HG02840 (cell line): ENCODE measurements at regions not wholly inside any gene's neighbourhood (a gene's known extent, or its start where the extent isn't known, plus 50 kb on each side); places are given as distances from the start of the nearest gene placed in this dataset.

Experiments
- ATAC-seq: cut with Tn5 transposase; IDR thresholded peaks from one replicate; pipeline ENCODE4 v1.9.1; 2021; ENCODE audit warnings: mild to moderate bottlenecking, moderate library complexity, moderate number of reproducible peaks; ENCODE audit not compliant: unreplicated experiment, low FRiP score

DNA sequence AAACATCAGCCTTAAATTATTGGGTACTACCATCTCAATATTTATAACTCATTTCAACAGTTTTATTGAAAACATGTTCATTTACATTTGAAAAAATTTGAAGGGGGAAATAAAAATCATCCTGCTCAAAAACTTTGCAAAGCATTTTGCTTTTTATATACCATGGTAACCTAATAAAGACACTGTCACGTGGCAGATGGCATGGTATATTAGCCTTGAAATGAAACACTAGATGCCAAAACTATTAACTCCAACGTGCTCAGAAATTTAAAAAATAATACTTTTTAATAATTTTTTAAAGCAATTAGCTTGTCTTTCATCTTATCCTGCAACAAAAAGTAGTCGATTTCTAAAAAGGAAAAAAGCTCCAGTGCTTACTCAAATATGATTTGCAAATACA is 88.6 kb upstream of the NFIB start:
- no peak for ATAC-seq

DNA sequence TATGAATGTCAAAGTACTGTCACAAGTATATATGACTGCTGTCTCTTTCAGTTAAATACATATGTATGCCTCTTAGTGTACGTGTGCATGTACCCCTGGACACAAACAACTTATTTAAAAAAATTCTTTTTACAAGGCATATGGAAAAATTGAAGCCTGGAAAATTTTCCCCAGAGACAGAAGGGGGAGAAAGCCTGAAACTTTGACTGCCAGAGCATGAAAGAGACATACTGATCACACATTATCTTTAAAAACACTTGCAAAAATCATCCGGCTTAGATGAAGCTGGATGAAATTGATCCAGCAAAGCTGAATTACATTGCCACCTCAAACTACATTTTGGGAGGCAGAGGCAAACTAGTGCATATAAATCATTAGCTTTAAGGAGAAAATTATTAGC is 88.0 kb upstream of the NFIB start:
- no peak for ATAC-seq

DNA sequence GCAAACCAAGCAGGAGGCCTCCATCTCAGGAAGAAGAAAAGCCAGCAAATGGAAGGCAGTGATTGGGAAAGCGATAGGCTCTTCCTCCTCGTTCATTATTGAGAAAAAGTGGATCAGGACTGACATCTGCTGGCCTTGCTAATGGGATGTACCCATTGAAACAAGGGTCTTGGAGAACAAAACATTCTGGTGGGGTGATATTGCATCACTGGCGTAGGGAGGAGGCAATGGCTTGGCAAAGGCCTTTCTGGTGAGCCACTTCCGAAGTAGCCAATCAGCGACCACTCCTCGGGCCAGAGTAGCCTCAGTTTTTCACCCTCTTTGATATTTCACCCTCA is 86.7 kb upstream of the NFIB start:
- ATAC-seq, result no peak

DNA sequence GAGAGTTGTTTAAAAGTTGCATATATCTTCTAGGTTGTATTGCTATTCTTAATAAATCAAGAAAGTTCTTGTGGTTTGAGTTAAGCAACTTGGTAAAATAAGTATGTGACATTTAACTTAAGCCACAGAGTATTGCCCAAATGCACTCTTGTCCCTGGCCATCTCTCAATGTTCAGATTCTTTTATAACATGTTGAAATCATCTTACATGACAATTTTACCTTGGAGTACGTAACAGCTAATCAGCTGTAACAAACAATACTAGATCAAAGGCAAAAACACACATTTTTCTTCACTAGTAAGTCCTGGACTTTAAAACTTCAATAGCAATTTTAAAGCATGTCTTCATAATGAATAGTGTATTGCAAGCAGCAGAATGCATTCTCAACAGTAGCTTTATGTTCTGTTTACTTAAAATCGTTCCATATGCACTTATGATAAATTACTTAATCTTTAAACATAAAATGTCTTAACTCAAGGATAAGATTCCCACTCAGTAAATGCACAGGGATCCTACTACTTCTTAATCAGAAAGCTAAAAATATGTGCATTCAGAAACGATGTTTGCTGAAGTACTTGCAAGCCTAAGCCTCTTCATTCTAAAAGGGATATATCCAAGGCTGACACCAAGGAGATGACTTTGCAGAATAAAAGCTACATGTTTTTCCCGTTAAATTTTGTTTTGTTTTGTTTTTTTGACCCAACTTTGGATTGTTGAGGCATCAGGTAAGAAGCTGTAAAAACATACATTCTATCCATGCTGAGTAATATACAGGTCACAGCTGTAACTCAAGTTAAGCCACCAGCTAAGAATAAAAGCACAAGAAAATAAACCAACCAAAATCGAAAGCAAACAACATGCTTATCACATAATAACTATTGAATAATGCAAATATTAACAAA is 86.1 kb upstream of the NFIB start:
- no peak for ATAC-seq

DNA sequence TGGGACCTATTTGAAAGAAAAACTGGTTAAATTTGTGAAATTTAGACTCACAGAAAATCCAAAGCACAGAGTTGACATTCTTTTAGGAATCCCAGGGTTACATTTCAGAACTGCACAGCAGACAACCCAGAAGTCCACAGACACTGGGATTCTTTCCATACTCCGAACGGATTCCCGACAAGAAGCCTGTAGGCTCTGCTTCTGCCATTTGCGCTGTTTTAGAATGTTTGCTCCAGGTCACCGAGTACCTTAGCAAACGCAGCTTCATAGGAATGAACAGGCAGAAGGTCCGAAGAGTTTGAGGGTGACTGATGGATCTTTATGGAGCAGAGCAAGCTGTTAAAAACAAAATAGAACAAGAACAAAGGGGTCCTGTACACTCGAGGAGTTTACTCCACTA is 84.5 kb upstream of the NFIB start:
- ATAC-seq, result no peak

DNA sequence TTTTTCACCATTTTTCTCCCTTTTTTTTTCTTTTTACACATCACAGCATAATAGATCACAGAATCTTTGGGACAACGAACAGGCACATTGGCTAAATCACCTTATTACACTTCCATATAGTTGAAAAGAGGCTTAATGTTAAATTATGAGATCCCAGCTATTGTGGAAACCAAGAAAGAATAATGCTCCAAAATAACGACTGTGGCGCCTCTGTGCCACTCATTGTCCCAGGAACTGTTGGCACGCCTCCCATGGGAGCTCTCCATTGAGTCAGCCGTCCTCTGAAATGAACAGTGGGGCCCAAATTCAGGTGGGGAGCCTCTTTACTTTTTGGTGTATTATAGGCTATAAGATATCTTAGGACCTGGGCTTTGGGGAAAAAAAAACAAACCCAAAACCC is 82.2 kb upstream of the NFIB start:
- ATAC-seq, result no peak

DNA sequence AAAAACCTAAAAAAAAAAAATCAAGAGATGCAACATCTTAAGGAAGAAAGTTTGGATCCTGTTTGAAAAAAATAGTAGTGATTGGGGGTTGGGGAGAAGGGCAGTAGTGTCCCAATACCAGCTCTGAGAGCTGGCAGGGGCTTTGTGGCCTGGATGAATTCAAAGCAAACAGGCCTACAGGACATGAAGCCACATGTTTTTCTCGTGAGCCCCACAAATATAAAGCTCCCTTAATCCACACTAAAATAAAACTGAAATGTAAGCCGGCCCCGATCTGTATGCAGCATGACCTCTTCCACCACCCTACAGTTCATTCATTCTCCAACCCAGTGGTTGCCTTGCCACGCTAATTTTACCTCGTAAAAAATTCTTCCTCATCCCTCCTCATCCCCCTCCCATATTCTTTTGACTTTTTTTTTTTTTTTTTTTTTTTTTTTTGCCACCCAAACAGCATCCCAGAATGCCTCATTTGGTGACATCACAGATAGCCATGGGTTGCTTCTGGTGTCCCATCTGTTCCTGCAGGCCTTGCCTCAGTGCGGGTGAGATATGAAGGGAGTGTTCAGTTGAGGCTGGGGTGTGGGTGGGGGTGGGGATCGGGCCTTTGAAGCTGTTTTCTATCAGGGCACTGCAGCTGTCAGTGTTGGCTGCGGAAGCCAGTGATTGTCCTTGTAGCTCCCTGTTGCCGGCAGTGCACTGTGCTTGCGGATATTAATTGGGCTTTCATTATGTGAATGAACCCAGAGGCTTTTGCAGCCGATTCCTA is 81.6 kb upstream of the NFIB start:
- ATAC-seq, result no peak

DNA sequence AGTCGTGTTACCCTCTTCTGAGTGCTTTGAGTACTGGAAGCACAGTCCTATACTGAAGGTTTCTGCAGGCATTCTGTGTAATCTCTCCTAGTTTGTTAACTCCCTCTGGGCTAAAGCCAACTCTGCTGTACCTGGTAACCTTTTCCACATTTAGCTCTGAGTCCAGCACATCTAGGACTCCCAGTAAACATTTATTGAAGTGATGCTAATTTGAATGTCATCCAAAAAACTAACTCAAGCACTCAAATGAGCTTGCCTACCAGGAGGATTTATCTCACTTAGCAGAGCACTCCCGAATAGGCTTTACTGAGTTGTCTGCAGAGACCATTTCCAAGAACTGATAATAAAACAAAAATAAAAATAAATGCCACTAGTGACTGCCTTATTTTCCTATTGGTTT is 79.5 kb upstream of the NFIB start:
- ATAC-seq, result no peak

DNA sequence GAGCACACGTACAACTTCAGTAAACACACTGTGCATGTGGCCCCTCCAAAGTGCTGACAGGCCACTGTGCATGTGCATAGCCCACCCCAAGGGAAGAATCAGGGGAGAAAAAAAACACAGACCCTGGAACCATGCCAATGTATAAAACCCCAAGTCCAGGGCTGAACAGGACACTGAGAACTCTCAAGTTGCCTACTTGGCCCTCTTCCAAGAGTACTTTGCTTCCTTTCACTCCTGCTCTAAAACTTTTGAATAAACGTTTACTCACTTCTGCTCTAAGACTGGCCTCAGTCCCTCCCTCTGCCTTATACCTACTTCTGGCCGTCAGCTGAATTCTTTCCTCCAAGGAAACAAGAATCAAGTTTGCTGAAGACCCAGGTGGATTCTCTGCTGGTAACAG is 77.7 kb upstream of the NFIB start:
- ATAC-seq, result no peak

DNA sequence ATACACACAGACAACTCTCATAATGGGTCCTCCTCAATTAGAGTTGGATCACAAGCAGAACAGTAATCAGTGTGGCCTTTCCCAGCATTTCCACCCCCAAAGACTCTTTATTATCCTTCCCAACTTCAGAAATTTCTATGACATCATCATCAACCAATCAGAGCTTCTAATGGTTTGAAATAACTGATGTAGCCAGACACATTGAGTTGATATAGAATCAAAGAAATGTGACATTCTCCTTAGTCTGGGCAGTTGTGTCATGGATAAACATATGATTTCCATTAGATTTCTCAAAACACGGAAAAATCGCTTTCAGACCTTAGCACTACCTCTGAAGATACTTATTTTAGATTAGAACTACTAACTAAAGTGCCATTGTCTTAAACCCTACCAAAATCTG is 75.7 kb upstream of the NFIB start:
- ATAC-seq, result no peak

DNA sequence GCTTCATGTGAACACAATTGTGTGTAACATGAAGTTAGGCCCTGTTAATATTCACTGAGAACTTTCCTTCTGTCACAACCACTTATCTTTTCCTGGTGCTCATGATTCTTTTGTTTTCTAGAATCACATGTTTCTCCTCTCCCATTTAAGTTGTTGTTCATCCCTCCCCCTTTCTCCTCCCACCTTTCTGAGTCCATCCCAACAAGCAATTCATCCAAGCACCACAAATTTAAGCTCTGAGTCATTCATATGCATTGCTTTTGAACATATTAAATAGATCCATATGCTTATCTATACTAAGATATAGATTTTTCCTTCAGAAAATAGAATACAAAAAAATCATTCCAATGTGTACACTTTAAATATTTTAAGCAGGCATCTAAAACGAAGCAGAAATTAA is 75.2 kb upstream of the NFIB start:
- ATAC-seq, result no peak

DNA sequence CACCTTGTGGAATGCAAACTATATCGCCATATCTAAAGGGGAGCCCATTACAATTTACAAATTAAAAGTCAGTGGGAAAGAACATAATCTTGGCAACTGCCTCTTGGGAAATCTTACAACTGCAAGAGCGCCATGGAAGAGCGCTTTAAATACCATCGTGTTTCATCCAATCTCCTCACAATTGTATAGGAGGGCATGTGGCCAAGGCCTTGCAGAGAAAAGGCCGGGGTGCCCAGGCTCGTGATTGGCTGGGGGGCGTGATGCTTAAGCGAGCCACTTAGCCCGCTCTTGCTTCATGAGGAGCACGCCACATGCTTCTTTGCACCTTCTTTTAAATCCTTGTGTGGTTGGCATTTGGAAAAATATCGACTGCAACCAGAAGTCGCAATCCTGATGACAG is 69.8 kb upstream of the NFIB start:
- ATAC-seq, result no peak

DNA sequence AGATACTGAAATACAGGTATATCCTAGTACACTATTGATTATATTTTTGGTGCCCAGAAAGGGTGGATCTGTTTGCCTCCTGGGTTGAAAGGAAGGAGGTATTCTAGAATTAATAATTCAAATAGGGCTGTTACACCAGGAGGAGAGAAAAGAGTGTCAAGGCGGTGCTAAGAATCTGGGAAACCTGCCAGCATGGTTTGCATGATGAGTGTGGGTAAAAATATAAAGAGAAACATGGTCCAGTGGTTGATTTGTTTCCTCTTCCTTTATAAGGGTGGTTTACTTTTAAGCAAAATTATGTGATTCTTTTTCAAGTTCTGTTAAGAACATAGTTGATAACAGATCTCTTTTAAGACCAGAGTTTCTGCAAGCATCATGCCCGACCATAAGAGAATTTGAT is 69.4 kb upstream of the NFIB start:
- ATAC-seq, result no peak

DNA sequence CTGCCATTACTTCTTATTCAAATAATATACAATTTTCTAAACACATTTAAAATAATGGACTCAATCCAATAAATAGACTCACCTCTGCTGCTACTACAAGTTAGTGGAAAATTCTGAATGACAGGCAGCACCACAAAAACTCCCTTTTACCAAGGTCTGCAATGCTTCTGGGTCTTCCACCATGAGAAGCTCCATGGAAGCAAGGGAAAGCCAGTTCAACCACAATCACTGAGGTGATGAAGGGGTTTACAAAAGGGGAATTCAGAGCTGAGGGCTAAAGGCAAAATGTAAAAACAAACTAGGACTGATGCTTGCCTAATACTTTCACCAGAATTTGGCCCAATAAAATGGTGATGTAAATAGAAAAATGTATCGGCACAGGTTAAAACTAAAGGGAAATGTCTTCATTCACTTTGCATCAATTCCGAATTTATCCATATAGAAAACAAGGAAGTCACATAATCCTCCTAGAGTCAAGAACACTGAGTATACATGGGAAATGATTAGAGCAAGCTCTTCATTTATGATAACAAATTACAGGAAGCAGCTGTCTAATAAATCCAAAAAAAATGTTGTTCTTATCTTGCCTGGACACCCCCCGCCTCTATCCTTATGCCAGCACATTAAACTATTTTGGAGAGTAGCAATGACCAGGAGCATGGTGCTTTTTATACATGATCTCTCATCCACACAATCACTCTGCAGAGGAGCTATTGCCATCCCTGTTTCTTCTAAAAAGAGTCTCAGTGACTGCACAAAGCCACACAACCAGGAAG is 66.3 kb upstream of the NFIB start:
- ATAC-seq, result no peak

DNA sequence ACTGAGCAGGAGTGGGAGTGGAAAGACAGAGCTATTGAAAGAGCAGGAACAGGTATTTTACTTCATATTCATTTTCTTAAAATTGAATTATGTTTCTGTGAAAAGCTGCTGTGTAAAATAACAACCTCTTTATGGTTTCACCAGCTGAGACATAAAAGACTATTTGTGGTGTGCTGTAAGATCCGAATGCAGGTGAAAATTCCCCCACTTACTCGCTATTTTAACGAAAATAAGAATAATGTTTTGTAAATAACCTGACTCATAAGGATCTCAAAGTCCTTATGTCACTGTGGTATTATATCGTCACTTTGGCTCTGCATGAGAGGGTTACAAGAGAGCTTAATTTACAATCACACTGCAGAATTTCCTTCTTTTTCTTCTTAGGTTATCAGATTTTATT is 65.3 kb upstream of the NFIB start:
- ATAC-seq, result no peak

DNA sequence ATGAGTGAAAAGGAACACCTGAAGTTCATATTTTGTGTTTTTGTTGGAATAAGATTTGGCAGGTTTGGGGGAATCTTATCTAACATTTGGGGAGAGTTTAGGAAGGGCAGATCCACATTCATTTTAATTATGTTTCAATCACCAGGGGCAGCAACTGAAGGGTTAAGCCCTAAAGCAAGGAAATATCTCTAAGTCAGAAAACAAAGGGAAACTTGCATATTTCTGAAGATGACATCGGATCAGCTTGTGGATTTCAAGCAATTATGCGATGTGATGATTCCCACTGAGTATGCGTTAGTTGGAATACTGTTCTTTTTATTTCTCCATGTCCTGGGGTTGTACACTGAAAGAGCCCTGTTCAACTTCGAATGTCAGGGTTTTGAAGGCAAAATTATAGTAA is 59.8 kb upstream of the NFIB start:
- ATAC-seq, result no peak

DNA sequence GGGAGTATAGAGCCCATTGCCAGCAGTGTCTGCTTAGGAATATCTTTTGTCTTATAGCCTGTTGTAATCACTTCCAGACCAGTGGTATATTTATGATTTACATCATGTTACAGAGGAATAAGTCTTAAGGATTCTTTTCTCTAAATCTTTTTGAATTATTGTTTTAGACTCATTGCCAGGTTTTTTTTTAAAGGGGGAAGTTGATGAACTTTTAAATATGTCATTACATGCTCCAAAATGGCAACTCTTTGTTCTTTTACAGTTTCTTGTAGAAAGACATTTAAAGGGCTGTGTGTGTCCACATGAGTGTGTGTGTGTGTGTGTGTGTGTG is 59.4 kb upstream of the NFIB start:
- no peak for ATAC-seq

DNA sequence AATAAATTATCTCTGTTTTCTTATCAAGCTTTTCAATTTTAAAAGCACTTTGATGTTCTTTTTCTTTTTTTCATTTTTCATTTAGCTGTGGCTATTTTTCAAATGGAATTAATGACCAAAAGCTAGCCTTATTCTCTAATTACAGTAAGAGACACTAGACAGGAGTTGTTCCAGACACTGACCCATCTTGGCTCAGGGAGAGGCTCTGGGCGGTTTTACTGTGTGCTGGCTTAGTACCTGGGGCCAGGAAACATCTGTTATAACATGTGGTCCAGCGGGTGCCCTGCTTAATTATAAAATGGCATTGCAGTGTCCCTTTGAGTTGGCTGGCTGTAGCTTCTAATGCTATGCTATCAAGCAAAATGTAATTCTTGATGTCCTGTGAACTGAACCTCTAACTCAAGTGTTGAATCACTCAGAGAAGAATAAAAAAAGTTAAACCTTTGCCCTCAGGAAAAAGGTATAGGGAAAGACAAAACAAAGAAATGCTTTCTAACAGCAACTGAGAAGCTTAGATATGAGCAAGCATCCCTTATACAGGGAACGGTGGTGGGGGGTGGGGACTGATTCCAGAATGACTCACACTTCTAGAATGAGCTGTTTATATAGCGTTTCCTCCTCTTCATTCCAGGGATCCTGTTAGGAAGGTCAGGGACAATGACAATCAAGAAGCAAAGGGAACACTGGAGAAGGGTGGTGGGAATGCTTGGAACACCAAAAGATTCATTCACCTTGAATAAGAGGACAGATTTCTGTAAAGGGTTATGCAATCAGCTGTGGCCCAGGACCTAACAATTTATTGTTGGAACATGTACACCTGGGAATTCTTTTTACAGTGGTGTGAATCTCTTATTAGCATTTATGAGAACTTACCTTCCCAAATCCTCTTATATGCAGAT is 58.7 kb upstream of the NFIB start:
- no peak for ATAC-seq

DNA sequence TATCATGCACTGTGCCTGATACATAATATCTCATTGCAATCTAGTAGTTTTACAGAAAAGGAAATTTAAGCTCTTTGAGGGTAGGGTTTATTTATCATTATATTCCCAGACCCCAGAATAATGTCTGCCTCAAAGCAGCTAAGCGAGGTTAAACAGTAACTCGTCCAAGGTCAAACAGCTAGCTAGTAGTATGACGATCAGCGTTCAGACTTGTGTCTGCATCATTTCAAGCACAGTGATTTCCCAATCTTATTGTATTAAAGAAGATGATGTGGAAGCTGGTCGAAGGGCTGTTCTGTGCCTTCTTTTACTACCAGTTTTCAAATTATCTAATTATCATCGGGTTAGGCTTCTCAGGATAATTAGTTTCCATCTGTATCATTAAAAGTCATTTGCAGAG is 55.1 kb upstream of the NFIB start:
- ATAC-seq, result no peak

DNA sequence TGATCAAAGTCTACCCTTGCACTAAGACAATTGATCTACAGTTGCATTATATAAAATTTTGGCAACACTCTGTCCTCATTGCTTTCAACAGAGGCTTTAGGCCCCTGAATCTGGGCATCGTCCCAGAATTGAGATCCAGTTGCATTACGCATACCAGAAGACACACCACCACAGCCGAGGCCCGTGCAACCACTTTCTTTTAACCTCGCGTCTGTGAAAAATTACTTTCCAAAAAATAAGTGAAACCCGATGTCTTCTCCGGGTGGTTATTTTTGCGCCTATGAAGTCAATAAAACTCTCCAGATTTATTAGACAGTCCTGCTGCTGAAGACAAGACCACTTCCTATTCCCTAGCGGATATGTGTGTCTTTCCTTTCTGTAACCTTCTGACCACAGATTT is 52.1 kb upstream of the NFIB start:
- no peak for ATAC-seq

DNA sequence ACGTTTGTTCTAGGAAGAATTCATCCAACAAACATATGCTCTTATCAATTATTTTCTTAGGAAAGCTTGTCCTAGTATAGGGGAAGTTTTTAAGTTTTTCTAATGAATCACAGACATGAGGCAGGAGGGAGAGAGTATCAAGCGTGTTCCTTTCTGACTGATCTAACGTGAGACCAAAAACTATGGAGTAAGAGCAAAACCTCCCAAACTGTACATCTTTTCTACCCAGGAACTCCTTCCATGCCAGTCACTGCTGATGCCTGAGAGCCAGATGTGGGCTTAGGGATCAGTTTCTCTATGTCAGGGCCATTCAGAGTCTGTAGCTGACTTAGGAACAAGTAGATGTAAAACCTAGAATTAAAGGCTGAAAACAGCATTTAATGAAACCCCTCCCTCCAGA is 51.7 kb upstream of the NFIB start:
- ATAC-seq, result no peak
